ENCODE measurements at regions not wholly inside any gene's neighbourhood (a gene's known extent, or its start where the extent isn't known, plus 50 kb on each side); places are given as distances from the start of the nearest gene placed in this dataset.

GRCh38 chrY:8386053-8386452, 951.2 kb upstream of the TSPY4 start:
- TF ChIP-seq REST (IDR thresholded peaks at IDR 0.05; ENCODE audit: unreplicated experiment): no peak
- Histone ChIP-seq H3K36me3 (ENCODE audit: insufficient read depth) (no peaks in the 10 kb centered on the region), H4K20me1 (replicated peaks; ENCODE audit: insufficient read depth) (no peaks in the 10 kb centered on the region), H3K4me1 (ENCODE audit: insufficient read depth) (no peaks in the 10 kb centered on the region), H3K4me3 (no peak overlapping the region), H3K79me2 (replicated peaks; ENCODE audit: insufficient read depth) (no peaks in the 10 kb centered on the region), H2AFZ (no peak overlapping the region), H3K4me2 (no peak overlapping the region), H3F3A (replicated peaks; ENCODE audit: low read depth) (no peaks in the 10 kb centered on the region), H3K27me3 (ENCODE audit: insufficient read depth) (no peaks in the 10 kb centered on the region), H3K9me2 (ENCODE audit: insufficient read depth) (no peaks in the 10 kb centered on the region), H3K27ac (ENCODE audit: low read depth) (no peak overlapping the region)
- Mint-ChIP-seq H3K4me3 (no peak overlapping the region), H3K27ac (no peak overlapping the region), H3K4me1 (no peaks in the 10 kb centered on the region), H3K36me3 (ENCODE audit: low read depth) (no peaks in the 10 kb centered on the region), H3K27me3 (ENCODE audit: insufficient read depth, low read depth, poor library complexity) (no peaks in the 10 kb centered on the region), H3K9me3 (peaks cover 48% of the 10 kb centered on the region)
- DNase-seq (ENCODE audit: low spot score) (no peak), ATAC-seq (no peak)

- Histone ChIP-seq H3K27ac (ENCODE audit: low read depth) (no peak overlapping the region), H3K9me2 (ENCODE audit: insufficient read depth) (no peaks in the 10 kb centered on the region), H3K79me2 (replicated peaks; ENCODE audit: insufficient read depth) (no peaks in the 10 kb centered on the region), H3K27me3 (ENCODE audit: insufficient read depth) (no peaks in the 10 kb centered on the region), H3K36me3 (ENCODE audit: insufficient read depth) (no peaks in the 10 kb centered on the region), H3K4me1 (ENCODE audit: insufficient read depth) (no peaks in the 10 kb centered on the region), H2AFZ (no peak overlapping the region), H3K4me3 (no peak overlapping the region), H4K20me1 (replicated peaks; ENCODE audit: insufficient read depth) (no peaks in the 10 kb centered on the region), H3K4me2 (no peak overlapping the region), H3F3A (replicated peaks; ENCODE audit: low read depth) (no peaks in the 10 kb centered on the region)
- Mint-ChIP-seq H3K36me3 (ENCODE audit: low read depth) (no peaks in the 10 kb centered on the region), H3K4me3 (no peak overlapping the region), H3K9me3 (peaks cover 46% of the 10 kb centered on the region), H3K4me1 (no peaks in the 10 kb centered on the region), H3K27me3 (ENCODE audit: insufficient read depth, low read depth, poor library complexity) (no peaks in the 10 kb centered on the region), H3K27ac (no peak overlapping the region)
- ATAC-seq (no peak), DNase-seq (ENCODE audit: low spot score) (no peak)
- no peak for TF ChIP-seq NANOG (IDR thresholded peaks at IDR 0.05; ENCODE audit: borderline replicate concordance)
- no peak for TF ChIP-seq ZNF114 (CRISPR knock-in tag; IDR thresholded peaks at IDR 0.05)
- no peak for TF ChIP-seq REST (IDR thresholded peaks at IDR 0.05; ENCODE audit: unreplicated experiment)
- no peak for TF ChIP-seq CREB1 (CRISPR knock-in tag; IDR thresholded peaks at IDR 0.05; ENCODE audit: low read depth)
- TF ChIP-seq ZNF462 (CRISPR knock-in tag; IDR thresholded peaks at IDR 0.05): no peak
- TF ChIP-seq POLR2AphosphoS5 (IDR thresholded peaks at IDR 0.05; ENCODE audit: low read depth): no peak
- no peak for TF ChIP-seq CTCF (conservative IDR thresholded peaks at IDR 0.05; ENCODE audit: low read depth in 2 of 2)
Measured at GRCh38 chrY:8388512-8388911, 948.8 kb upstream of the TSPY4 start.
